GM23248 (cell line): ENCODE measurements at regions not wholly inside any gene's neighbourhood (a gene's known extent, or its start where the extent isn't known, plus 50 kb on each side); places are given as distances from the start of the nearest gene placed in this dataset.

Source experiments
- EZH2 ChIP-seq: fragments of 200-600 bp; sonication (generic); IDR thresholded peaks from 2 replicates; pipeline ENCODE4 v1.6.1; 2018; ENCODE audit warnings: antibody characterized with exemption, mild to moderate bottlenecking; ENCODE audit not compliant: insufficient read depth, poor library complexity, severe bottlenecking
- EZH2phosphoT487 ChIP-seq: fragments of 200-600 bp; sonication (generic); IDR thresholded peaks from 2 replicates; pipeline ENCODE4 v1.6.1; 2018; ENCODE audit warnings: antibody characterized with exemption, moderate library complexity, mild to moderate bottlenecking, low read depth; ENCODE audit not compliant: insufficient read depth

- no peak for TF ChIP-seq EZH2
- TF ChIP-seq EZH2phosphoT487 = no peak
Measured at GRCh38 chr1:63198871-63199394, 123.4 kb upstream of the FOXD3 start.
